OCI-LY7 (cell line): ENCODE measurements at regions not wholly inside any gene's neighbourhood (a gene's known extent, or its start where the extent isn't known, plus 50 kb on each side); places are given as distances from the start of the nearest gene placed in this dataset.

Experiments
- BruUV-seq: library from RNA; stranded (reverse); fragments of 400-500 nt; replicated peaks from 2 replicates; lab custom pipeline; 2021; lab: Mats Ljungman, UMichigan
- CTCF ChIA-PET: fragments of 300-600 bp; sonication (Branson Sonifier 250); formaldehyde crosslinking; loops from one replicate; lab custom pipeline; 2022; ENCODE audit warnings: antibody characterized with exemption; ENCODE audit not compliant: unreplicated experiment; lab: Charles Lee
- POLR2A ChIA-PET: fragments of 300-600 bp; sonication (Branson Sonifier 250); formaldehyde crosslinking; loops from one replicate; lab custom pipeline; 2022; ENCODE audit warnings: antibody characterized with exemption; lab: Charles Lee
- DNase-seq: peaks from one replicate; pipeline ENCODE4 v3.0.0-alpha.2; 2015; ENCODE audit warnings: low spot score
- H2AFZ ChIP-seq: fragments of 200-600 bp; sonication (generic), shearing (Covaris generic); 2 replicates; pipeline ENCODE4 v1.6.1; 2014; ENCODE audit warnings: mild to moderate bottlenecking, antibody characterized with exemption, low read length, moderate library complexity
- H3K27ac ChIP-seq: fragments of 200-600 bp; sonication (generic); 2 replicates; pipeline ENCODE4 v1.5.1; 2014; ENCODE audit warnings: mixed run types, low read depth, mild to moderate bottlenecking, moderate library complexity, low read length, inconsistent platforms; ENCODE audit not compliant: poor library complexity, severe bottlenecking
- H3K36me3 ChIP-seq: fragments of 200-600 bp; sonication (generic); 2 replicates; pipeline ENCODE4 v1.6.1; 2014; ENCODE audit warnings: mild to moderate bottlenecking, antibody characterized with exemption, low read length, moderate library complexity, mixed read lengths; ENCODE audit not compliant: insufficient read depth
- H3K4me1 ChIP-seq: fragments of 200-600 bp; sonication (generic); 2 replicates; pipeline ENCODE4 v1.5.1; 2014; ENCODE audit warnings: mild to moderate bottlenecking, low read length; ENCODE audit not compliant: insufficient read depth, poor library complexity, severe bottlenecking
- H3K4me2 ChIP-seq: fragments of 200-600 bp; sonication (generic); 2 replicates; pipeline ENCODE4 v1.6.1; 2014; ENCODE audit warnings: mild to moderate bottlenecking, low read length
- H3K4me3 ChIP-seq: fragments of 200-600 bp; sonication (generic); 2 replicates; pipeline ENCODE4 v1.5.1; 2014; ENCODE audit warnings: mild to moderate bottlenecking, low read depth, low read length; ENCODE audit not compliant: poor library complexity, severe bottlenecking
- H3K79me2 ChIP-seq: fragments of 200-600 bp; sonication (generic); 2 replicates; pipeline ENCODE4 v1.6.1; 2016; ENCODE audit warnings: low read depth, mild to moderate bottlenecking, low read length, moderate library complexity, mixed read lengths; ENCODE audit not compliant: insufficient read depth
- H3K9me2 ChIP-seq: fragments of 200-600 bp; sonication (generic); 2 replicates; pipeline ENCODE4 v1.6.1; 2016; ENCODE audit warnings: mild to moderate bottlenecking, low read length, mixed read lengths; ENCODE audit not compliant: insufficient read depth
- H3K9me3 ChIP-seq: fragments of 200-600 bp; sonication (generic); 2 replicates; pipeline ENCODE4 v1.6.1; 2014; ENCODE audit warnings: mild to moderate bottlenecking, mixed run types, low read length, mixed read lengths
- H4K20me1 ChIP-seq: fragments of 200-600 bp; sonication (generic); 2 replicates; pipeline ENCODE4 v1.6.1; 2014; ENCODE audit warnings: mild to moderate bottlenecking, antibody characterized with exemption, low read length, moderate library complexity, mixed read lengths; ENCODE audit not compliant: insufficient read depth
- EZH2phosphoT487 ChIP-seq: fragments of 200-600 bp; sonication (generic); IDR thresholded peaks from 2 replicates; pipeline ENCODE4 v1.6.1; 2018; ENCODE audit warnings: low read depth, borderline replicate concordance, mild to moderate bottlenecking, mixed run types, antibody characterized with exemption, low read length, moderate library complexity, mixed read lengths
- intact Hi-C: fragments of 100-400 bp; cut with micrococcal nuclease; formaldehyde crosslinking; loops from one replicate; pipeline ENCODE4 v1.10.0; 2022; ENCODE audit not compliant: unreplicated experiment
- TF ChIP-seq, protein P1 (sequence below): fragments of 200-600 bp; sonication (generic); conservative IDR thresholded peaks from 2 replicates; pipeline ENCODE4 v1.5.1; 2014; ENCODE audit warnings: mild to moderate bottlenecking, antibody characterized with exemption, low read length, moderate library complexity, mixed read lengths

DNA sequence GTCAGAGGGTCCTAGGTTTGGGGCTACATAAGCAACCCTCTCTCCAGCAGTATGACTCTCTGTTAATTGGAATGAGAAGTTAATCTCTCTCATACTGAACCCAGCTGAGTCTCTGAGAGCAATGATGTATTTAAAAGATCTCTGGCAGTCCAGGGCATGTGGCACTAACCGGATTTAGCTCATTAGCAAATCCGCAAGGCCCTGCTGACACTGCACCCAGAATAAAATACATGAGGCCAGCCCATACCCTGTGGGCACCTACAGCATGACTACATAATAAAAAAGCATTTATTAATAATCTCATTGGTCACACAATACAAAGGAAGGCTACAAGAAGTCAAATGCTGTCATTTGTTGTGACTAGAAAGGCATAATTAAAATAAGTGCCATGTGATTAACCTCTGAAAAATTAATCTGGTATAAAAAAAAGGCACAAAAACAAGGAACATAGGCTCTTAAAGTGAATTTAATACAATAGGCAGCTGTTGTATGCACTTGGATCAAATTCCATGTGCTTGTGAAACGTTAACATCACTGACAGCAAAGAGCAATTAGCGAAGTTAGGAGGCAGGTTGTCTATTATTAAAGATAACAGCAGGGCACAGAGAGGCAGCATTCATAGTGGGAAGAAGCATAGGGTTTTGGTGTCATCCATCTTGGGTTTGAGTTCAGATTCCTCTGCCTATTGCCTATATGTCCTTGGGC lies 381.2 kb downstream of the WDR72 start:
- Histone ChIP-seq H3K4me3 (no peak overlapping the region), H3K4me2 (no peak overlapping the region), H3K9me2 (no peaks in the 10 kb centered on the region), H4K20me1 (no peaks in the 10 kb centered on the region), H3K36me3 (no peaks in the 10 kb centered on the region), H3K4me1 (no peaks in the 10 kb centered on the region), H3K79me2 (no peaks in the 10 kb centered on the region), H3K27ac (no peak overlapping the region), H2AFZ (no peak overlapping the region), H3K9me3 (no peaks in the 10 kb centered on the region)
- intact Hi-C loops: no loop called here
- CTCF ChIA-PET: no interaction called here
- POLR2A ChIA-PET: no interaction called here
- DNase-seq: no peak
- TF ChIP-seq EZH2phosphoT487: no peak
- TF ChIP-seq, protein P1, sequence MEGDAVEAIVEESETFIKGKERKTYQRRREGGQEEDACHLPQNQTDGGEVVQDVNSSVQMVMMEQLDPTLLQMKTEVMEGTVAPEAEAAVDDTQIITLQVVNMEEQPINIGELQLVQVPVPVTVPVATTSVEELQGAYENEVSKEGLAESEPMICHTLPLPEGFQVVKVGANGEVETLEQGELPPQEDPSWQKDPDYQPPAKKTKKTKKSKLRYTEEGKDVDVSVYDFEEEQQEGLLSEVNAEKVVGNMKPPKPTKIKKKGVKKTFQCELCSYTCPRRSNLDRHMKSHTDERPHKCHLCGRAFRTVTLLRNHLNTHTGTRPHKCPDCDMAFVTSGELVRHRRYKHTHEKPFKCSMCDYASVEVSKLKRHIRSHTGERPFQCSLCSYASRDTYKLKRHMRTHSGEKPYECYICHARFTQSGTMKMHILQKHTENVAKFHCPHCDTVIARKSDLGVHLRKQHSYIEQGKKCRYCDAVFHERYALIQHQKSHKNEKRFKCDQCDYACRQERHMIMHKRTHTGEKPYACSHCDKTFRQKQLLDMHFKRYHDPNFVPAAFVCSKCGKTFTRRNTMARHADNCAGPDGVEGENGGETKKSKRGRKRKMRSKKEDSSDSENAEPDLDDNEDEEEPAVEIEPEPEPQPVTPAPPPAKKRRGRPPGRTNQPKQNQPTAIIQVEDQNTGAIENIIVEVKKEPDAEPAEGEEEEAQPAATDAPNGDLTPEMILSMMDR: no peak
- BruUV-seq: no TSS peak

DNA sequence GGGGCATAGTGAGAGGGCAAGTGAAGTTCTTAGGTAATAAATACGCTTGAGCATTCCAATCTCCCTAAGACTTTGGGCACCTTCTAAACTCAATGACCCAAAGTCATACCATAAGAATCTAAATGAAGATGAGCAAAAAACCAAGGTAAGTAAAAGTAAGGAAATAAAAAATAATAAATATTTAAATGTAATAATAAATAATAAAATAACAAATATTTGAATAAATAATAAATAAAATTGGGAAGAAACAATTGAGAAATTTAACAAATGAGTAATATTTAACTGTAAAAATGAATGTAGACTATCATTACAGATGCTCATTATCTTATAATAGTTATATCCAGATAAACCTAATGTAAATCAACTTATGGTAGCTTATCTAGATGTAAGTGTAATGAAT lies 391.7 kb downstream of the WDR72 start:
- Histone ChIP-seq H3K4me1 (no peaks in the 10 kb centered on the region), H2AFZ (no peak overlapping the region), H3K9me2 (no peaks in the 10 kb centered on the region), H3K36me3 (no peaks in the 10 kb centered on the region), H4K20me1 (no peaks in the 10 kb centered on the region), H3K4me3 (no peak overlapping the region), H3K27ac (no peak overlapping the region), H3K9me3 (no peaks in the 10 kb centered on the region), H3K79me2 (no peaks in the 10 kb centered on the region), H3K4me2 (no peak overlapping the region)
- POLR2A ChIA-PET: no interaction called here
- DNase-seq: no peak
- intact Hi-C loops: no loop called here
- no TSS peak for BruUV-seq
- CTCF ChIA-PET: no interaction called here
- no peak for TF ChIP-seq EZH2phosphoT487
- TF ChIP-seq, protein P1: no peak

DNA sequence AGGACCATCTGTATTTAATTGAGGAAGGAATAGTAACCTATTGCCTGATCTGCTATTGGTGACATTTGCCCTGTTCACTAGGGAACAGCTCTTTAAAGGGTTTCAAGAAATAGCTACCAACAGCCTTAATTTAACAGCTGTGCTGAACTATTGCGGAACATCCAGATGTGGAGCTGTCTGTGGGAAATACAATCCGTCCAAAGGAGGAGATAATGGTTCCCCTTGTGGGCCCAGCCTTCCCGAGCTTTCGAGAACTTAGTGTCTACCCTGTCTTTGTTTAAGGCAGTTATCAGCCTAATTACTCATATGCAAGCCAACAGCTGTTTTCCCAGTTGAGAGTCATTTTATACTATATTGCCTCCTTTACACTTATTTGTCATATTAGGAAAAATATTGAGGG lies 398.6 kb downstream of the WDR72 start:
- ChIA-PET POLR2A (interaction anchor here (0.5 kb wide), 1 partner anchor 379 kb away, joined by 3 read pairs; no protein-coding TSS in a partner anchor), CTCF (no interaction called here)
- Histone ChIP-seq H3K27ac (no peak overlapping the region), H3K79me2 (no peaks in the 10 kb centered on the region), H3K4me2 (no peak overlapping the region), H3K9me2 (no peaks in the 10 kb centered on the region), H3K36me3 (no peaks in the 10 kb centered on the region), H4K20me1 (no peaks in the 10 kb centered on the region), H3K4me1 (no peaks in the 10 kb centered on the region), H3K4me3 (no peak overlapping the region), H2AFZ (no peak overlapping the region), H3K9me3 (no peaks in the 10 kb centered on the region)
- no peak for DNase-seq
- TF ChIP-seq EZH2phosphoT487: no peak
- TF ChIP-seq, protein P1: no peak
- intact Hi-C loops: no loop called here
- no TSS peak for BruUV-seq
